GM10266 (cell line): ENCODE measurements at regions not wholly inside any gene's neighbourhood (a gene's known extent, or its start where the extent isn't known, plus 50 kb on each side); places are given as distances from the start of the nearest gene placed in this dataset.

Experiments
- DNase-seq: peaks from one replicate; pipeline ENCODE4 v3.0.0; 2012; ENCODE audit errors: extremely low spot score
- TF ChIP-seq, protein P1 (sequence below): IDR thresholded peaks from 2 replicates; pipeline ENCODE4 v1.5.1; 2012; ENCODE audit warnings: mild to moderate bottlenecking, low read depth; ENCODE audit not compliant: control insufficient read depth, insufficient read depth; ENCODE audit errors: missing control alignments

DNA sequence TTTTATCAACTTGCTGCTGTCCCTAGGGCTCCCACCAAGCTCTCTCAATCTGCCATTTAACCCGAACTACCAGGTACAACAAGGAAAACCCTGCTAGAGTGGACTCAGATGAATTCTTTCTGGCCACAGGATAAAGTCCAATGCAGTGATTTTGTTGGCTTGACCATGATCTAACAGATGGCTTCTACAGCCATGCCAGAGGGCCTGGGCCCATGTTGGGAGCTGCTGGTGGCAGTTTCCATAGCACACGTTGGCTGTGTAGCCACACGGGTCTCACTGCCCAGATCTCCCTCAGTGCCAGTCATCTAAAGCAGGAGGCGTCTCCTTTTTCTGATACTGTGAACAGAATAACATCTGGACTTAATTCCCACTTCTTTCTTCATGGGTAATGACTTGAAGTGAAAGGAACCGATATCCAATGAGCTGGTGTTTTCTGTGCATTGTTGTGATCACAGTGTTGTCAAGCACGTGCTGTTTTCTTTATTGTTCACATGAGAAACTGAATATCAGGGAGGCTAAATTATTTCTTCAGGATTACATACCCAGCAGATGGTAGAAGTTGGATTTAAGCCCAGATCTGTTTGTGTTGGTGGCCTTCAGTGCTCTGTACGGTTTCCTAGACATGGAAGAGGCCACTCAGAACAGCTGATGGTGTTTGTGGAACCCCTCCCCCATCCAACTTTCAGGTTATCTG, 85.2 kb upstream of the CLCN4 start:
- no peak for DNase-seq
- TF ChIP-seq, protein P1, sequence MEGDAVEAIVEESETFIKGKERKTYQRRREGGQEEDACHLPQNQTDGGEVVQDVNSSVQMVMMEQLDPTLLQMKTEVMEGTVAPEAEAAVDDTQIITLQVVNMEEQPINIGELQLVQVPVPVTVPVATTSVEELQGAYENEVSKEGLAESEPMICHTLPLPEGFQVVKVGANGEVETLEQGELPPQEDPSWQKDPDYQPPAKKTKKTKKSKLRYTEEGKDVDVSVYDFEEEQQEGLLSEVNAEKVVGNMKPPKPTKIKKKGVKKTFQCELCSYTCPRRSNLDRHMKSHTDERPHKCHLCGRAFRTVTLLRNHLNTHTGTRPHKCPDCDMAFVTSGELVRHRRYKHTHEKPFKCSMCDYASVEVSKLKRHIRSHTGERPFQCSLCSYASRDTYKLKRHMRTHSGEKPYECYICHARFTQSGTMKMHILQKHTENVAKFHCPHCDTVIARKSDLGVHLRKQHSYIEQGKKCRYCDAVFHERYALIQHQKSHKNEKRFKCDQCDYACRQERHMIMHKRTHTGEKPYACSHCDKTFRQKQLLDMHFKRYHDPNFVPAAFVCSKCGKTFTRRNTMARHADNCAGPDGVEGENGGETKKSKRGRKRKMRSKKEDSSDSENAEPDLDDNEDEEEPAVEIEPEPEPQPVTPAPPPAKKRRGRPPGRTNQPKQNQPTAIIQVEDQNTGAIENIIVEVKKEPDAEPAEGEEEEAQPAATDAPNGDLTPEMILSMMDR, result no peak

DNA sequence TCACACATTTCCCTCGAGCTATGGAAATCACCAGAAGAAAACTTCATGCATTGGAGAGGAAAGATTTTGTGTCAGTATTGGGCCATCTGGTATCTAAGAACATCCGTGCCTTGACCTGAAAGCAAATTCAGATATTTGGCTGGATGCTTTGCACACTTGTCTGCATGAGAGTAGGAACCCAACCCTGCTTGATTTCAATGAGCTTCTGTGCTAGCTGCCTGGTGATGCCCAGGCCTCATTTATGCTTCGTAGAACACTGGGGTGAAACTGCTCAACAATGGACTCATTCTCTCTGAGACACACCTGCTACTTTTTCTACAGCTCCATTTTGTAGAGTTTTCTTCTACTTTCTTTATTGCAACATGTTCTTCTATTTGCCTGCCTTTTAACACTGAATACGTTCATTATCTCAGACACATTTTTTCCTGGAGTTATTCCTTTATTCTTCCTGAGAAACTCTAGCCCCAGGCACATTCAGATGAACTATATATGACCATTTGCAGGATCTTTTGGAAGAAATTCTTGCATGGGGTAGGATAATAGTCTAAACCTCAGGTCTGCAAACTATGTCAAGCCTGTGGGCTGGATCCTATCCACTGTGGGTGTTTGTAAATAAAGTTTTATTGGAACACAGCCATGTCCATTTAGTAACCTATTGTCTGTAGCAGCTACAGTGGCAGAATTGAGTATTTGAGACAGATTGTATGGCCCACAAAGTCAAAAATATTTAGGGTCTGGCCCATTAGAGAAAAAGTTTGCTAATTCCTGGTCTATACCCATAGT, 83.8 kb upstream of the CLCN4 start:
- no peak for DNase-seq
- TF ChIP-seq, protein P1, result no peak

DNA sequence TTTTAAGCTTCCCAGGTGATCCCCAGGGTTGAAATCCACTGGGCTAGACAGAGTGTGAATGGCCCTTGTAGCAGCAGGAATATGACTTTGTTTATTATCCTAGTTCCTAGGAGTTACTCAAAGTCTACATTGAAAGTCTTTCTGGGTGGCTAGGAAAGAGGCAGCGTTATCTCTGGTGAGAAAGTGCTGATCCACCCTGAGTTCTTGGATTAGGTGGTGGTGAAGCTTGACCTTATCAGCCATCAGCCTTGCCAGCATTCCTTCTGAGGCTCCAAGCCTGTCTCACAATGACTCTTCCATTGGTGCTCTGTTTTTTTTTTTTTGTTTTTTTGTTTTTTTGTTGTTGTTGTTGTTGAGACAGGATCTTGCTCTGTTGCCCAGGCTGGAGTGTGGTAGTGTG, 83.1 kb upstream of the CLCN4 start:
- DNase-seq, result no peak
- TF ChIP-seq, protein P1, result no peak

DNA sequence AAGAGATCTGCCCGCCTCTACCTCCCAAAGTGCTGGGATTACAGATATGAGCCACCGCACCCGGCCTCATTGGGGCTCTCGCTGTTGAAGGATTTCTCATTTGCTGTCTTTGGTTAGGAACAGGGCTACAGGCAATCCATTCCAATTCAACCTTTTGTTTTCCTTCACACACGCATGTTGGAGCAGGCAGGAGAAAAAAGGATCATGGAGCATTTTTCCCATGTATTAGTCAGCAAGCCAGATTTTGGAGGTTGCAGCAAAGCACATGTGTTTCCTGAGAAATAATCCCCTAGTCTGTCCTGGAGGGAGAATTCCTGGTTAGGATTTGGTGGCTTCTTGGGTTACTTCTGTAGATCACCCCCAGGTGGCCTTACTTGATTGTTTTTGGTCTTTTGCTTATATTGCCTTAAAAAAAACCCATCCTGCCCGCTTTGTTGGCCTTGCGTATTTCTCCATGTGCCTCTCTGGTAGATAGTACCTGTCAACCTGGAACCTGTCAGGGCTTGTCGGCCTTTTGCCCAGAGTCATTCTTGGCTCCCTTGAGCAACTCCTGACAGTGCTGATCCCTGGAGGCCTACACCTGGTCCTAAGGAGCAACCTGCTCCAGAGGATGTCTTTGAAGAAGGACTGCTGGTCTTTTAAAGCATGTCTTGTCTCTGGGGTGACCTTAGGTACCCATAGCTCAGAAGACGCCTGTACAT, 82.4 kb upstream of the CLCN4 start:
- TF ChIP-seq, protein P1, result no peak
- DNase-seq, result no peak

DNA sequence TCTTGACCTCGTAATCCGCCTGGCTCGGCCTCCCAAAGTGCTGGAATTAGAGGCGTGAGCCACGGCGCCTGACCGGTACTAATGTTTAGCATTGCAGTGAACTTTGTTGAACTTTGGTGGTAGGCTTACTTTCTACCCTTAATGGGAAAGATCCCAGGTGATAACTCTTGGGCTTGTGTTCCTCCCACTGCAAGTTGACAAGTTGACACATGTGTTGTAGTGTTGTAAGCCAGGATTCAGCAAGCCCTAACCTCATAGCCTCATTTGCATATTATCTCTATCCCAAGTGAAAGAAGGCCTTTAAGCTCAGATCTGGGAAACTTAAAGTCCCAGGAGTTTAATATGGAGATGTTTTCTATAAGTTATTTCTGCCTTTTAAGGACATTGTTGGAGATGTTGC, 80.0 kb upstream of the CLCN4 start:
- DNase-seq, result no peak
- TF ChIP-seq, protein P1, result no peak

DNA sequence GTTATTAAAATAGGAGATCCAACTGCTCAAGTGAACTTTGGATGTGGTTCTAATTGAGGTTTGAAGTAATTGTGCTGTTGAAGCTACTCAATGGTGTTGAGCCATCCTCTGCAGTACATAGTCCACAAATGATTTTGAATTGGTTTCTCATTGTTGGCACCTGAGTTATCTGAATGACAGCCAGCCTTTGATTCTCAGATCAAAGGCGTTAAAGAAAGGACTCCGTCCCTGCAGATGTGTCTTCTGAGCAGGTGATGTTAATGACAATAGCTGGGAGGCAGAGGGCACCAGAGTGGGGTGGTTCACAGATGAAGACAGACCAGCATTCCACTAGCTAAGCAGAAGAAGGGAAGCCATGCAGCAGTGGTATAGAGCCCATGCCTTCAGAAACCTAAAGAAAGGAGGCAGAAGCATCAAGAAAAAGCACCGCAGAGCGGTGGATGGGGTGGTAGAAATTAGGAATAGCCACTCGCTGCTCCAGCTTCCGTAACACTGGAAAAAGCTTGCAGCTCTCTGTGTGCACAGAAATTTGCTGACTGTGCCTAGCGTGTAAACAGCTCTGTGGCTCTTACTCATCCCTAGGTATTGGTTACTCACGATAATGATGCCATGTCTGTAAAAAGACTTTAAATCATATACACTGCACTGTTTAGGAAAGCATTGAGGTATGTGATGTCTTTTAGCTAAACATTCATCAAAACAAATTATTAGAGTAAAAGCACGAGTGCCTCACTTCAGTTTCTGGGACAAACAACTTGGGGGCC, 79.2 kb upstream of the CLCN4 start:
- DNase-seq, result no peak
- TF ChIP-seq, protein P1, result no peak
